ENCODE measurements at regions not wholly inside any gene's neighbourhood (a gene's known extent, or its start where the extent isn't known, plus 50 kb on each side); places are given as distances from the start of the nearest gene placed in this dataset.

DNA sequence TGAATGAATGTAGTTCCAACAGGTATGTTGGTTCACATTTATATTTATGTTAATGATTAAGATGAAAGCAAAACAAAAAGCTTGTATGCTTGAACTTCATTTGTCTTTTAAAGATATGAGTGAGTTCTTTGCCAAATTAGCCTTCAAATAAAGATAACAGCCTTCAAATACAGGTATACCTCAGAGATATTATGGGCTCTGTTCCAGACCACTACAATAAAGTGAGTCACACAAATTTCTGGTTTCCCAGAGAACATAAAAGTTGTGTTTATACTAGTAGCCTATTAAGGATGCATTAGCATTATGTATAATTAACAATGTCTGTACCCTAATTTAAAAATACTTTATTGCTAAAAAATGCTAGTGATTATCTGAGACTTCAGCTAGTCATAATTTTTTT is 245.3 kb upstream of the MAN1A1 start:
- ChIA-PET POLR2A (ENCODE audit: partially characterized antibody) (no interaction called here), CTCF (ENCODE audit: partially characterized antibody) (no interaction called here)
- no peak overlapping the region for H3K23ac ChIP-seq (ENCODE audit: insufficient read length)
- no peaks in the 10 kb centered on the region for H3K23me2 ChIP-seq (ENCODE audit: low read depth, low read length)
- H3K27me3 ChIP-seq (replicated peaks in 1 of 4; ENCODE audit: control insufficient read depth in 3 of 4, extremely low read depth in 1 of 4, insufficient read depth in 3 of 4, low read length in 3 of 4), result no peaks in the 10 kb centered on the region
- DNase-seq (ENCODE audit: low read depth in 1 of 2, low spot score in 2 of 2) (no peak), FAIRE-seq (no peak)
- H4K91ac ChIP-seq (replicated peaks; ENCODE audit: insufficient read length, low read length), result no peak overlapping the region
- H2AFZ ChIP-seq (ENCODE audit: low read length), result no peak overlapping the region
- H3K4me2 ChIP-seq (ENCODE audit: insufficient read depth in 1 of 2, low read depth in 2 of 2, low read length in 2 of 2), result no peak overlapping the region
- TF ChIP-seq SRF (IDR thresholded peaks at IDR 0.05; ENCODE audit: low read depth, low read length) (no peak), PHF8 (conservative IDR thresholded peaks at IDR 0.05; ENCODE audit: low read depth, low read length) (no peak), TAF1 (IDR thresholded peaks at IDR 0.05; ENCODE audit: low read depth, low read length) (no peak), TAF7 (optimal IDR thresholded peaks at IDR 0.05; ENCODE audit: borderline replicate concordance, low read depth, low read length) (no peak), CEBPB (IDR thresholded peaks at IDR 0.05; ENCODE audit: low read depth, low read length) (no peak), JUND (IDR thresholded peaks at IDR 0.05; ENCODE audit: low read length) (no peak), ASH2L (IDR thresholded peaks at IDR 0.05; ENCODE audit: low read length) (no peak)
- TF ChIP-seq, protein P1, sequence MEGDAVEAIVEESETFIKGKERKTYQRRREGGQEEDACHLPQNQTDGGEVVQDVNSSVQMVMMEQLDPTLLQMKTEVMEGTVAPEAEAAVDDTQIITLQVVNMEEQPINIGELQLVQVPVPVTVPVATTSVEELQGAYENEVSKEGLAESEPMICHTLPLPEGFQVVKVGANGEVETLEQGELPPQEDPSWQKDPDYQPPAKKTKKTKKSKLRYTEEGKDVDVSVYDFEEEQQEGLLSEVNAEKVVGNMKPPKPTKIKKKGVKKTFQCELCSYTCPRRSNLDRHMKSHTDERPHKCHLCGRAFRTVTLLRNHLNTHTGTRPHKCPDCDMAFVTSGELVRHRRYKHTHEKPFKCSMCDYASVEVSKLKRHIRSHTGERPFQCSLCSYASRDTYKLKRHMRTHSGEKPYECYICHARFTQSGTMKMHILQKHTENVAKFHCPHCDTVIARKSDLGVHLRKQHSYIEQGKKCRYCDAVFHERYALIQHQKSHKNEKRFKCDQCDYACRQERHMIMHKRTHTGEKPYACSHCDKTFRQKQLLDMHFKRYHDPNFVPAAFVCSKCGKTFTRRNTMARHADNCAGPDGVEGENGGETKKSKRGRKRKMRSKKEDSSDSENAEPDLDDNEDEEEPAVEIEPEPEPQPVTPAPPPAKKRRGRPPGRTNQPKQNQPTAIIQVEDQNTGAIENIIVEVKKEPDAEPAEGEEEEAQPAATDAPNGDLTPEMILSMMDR (IDR thresholded peaks at IDR 0.05; ENCODE audit: control extremely low read depth in 1 of 3, insufficient read depth in 1 of 3, low read depth in 1 of 3, low read length in 3 of 3), result no peak
- no peaks in the 10 kb centered on the region for H3K79me1 ChIP-seq (ENCODE audit: low read depth, low read length)
- H3K14ac ChIP-seq (ENCODE audit: insufficient read length), result no peak overlapping the region
- no peak overlapping the region for H2AK5ac ChIP-seq (ENCODE audit: low read depth, low read length)
- H3K27ac ChIP-seq (ENCODE audit: low read depth, low read length), result no peak overlapping the region
- no peaks in the 10 kb centered on the region for H4K20me1 ChIP-seq (replicated peaks in 1 of 2; ENCODE audit: control insufficient read depth in 1 of 2, insufficient read depth in 2 of 2, low read length in 2 of 2)
- H3K4me1 ChIP-seq (replicated peaks in 1 of 4; ENCODE audit: control insufficient read depth in 3 of 4, insufficient read depth in 4 of 4, low read length in 3 of 4), result no peaks in the 10 kb centered on the region
- H2BK15ac ChIP-seq (ENCODE audit: low read length), result no peak overlapping the region
- no peak overlapping the region for H2BK12ac ChIP-seq (ENCODE audit: low read depth, low read length)
- H2BK120ac ChIP-seq (replicated peaks; ENCODE audit: low read depth, low read length), result no peak overlapping the region
- H2BK20ac ChIP-seq (ENCODE audit: low read length), result no peak overlapping the region
- no peak overlapping the region for H4K8ac ChIP-seq (ENCODE audit: extremely low read depth, insufficient read depth, low read length)
- no peak overlapping the region for H2BK5ac ChIP-seq (ENCODE audit: low read depth, low read length)
- no peak overlapping the region for H3K4me3 ChIP-seq (ENCODE audit: extremely low read depth in 1 of 4, insufficient read depth in 2 of 4, low read depth in 3 of 4, low read length in 4 of 4)
- no peaks in the 10 kb centered on the region for H3K9me3 ChIP-seq (ENCODE audit: insufficient read depth in 2 of 2, low read depth in 1 of 2, low read length in 1 of 2)
- H3K36me3 ChIP-seq (ENCODE audit: control insufficient read depth in 2 of 4, insufficient read depth in 4 of 4, low read length in 3 of 4), result no peaks in the 10 kb centered on the region
- H3K56ac ChIP-seq (replicated peaks; ENCODE audit: insufficient read length, low read depth, low read length), result no peak overlapping the region
- no peaks in the 10 kb centered on the region for H3K79me2 ChIP-seq (ENCODE audit: control insufficient read depth in 1 of 2, insufficient read depth in 2 of 2, low read length in 2 of 2)
- no peak overlapping the region for H3K18ac ChIP-seq (ENCODE audit: extremely low read depth, low read length)
- H3K4ac ChIP-seq (replicated peaks; ENCODE audit: insufficient read length, low read depth, low read length), result no peak overlapping the region
- H3K9ac ChIP-seq (replicated peaks in 1 of 4; ENCODE audit: extremely low read depth in 1 of 4, low read depth in 3 of 4, low read length in 3 of 4), result no peak overlapping the region
- no peak overlapping the region for H4K5ac ChIP-seq (ENCODE audit: insufficient read length, low read depth, low read length)
